IPS-18a (cell line): ENCODE measurements at regions not wholly inside any gene's neighbourhood (a gene's known extent, or its start where the extent isn't known, plus 50 kb on each side); places are given as distances from the start of the nearest gene placed in this dataset.
"Not testable (repeated sequence)": the region's sequence is repeated elsewhere in the genome, so short reads cannot be mapped to it uniquely, and the experiment has no call there.

Experiments
- H3K27ac ChIP-seq: one replicate; pipeline ENCODE4 v1.5.1; 2013; ENCODE audit warnings: low read length
- H3K27me3 ChIP-seq: one replicate; pipeline ENCODE4 v1.6.1; 2013; ENCODE audit warnings: mild to moderate bottlenecking, low read length; ENCODE audit not compliant: control insufficient read depth, insufficient read depth
- H3K36me3 ChIP-seq: one replicate; pipeline ENCODE4 v1.6.1; 2013; ENCODE audit warnings: low read depth, low read length; ENCODE audit not compliant: control insufficient read depth
- H3K4me1 ChIP-seq: one replicate; pipeline ENCODE4 v1.6.1; 2013; ENCODE audit warnings: low read depth, low read length; ENCODE audit not compliant: control insufficient read depth
- H3K4me3 ChIP-seq: one replicate; pipeline ENCODE4 v1.5.1; 2013; ENCODE audit warnings: low read length
- H3K9ac ChIP-seq: one replicate; pipeline ENCODE4 v1.6.1; 2013; ENCODE audit warnings: mild to moderate bottlenecking, low read length, moderate library complexity
- H3K9me3 ChIP-seq: one replicate; pipeline ENCODE4 v1.6.1; 2013; ENCODE audit warnings: low read depth, low read length; ENCODE audit not compliant: control insufficient read depth

DNA sequence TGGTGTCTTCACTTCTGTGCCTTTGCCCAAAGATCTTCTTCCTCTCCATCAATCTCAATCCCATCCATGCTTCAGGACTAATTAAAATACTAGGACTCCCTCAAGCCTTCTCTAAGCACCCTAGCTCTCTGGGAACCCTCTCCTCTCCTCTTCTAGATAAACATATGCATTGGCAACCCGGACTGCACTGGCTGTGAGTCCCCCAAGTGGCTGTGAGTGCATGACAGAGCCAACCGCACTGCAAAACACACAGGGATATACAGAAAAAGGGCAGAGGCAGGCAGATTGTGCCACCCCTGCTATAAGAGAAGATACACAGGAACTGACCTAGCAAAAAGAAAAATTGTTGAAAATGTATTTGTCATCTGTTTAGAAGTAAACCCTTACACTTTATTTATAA lies 457.1 kb downstream of the MFSD1 start:
- no peak overlapping the region for H3K4me3 ChIP-seq
- no peak overlapping the region for H3K27ac ChIP-seq
- no peak overlapping the region for H3K9ac ChIP-seq
- no peaks in the 10 kb centered on the region for H3K36me3 ChIP-seq
- no peaks in the 10 kb centered on the region for H3K27me3 ChIP-seq
- H3K9me3 ChIP-seq: no peaks in the 10 kb centered on the region
- no peaks in the 10 kb centered on the region for H3K4me1 ChIP-seq

DNA sequence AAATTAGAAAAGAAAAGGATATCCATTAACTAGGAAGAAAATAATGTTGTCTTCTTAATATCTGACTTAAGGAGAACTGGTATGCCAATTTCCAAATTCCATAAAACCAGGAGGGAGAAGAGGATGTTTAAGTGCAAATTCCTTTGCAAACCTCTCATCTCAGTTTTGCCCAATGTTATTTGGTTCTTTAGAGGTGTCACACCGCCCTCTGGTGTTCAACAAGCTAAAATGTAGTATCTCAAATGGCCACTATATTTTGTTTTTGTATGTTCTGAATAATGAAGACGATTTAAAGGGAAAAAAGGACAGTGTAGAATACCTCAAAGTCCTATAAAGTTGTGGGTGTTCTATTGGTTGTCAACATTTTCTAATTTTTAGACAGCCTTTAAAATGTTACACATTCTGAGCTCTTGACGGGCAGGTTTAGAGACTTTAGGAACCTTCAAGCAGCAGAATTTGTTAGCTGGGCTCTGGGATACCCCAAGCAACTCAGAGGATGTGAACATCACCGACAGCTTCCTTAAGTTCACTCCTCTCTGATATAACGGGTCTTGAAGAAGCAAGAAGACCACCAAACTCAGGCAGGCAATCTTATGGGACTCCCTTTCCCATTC lies 458.3 kb downstream of the MFSD1 start:
- no peaks in the 10 kb centered on the region for H3K27me3 ChIP-seq
- no peaks in the 10 kb centered on the region for H3K9me3 ChIP-seq
- H3K36me3 ChIP-seq: no peaks in the 10 kb centered on the region
- no peak overlapping the region for H3K4me3 ChIP-seq
- no peaks in the 10 kb centered on the region for H3K4me1 ChIP-seq
- H3K9ac ChIP-seq: no peak overlapping the region
- no peak overlapping the region for H3K27ac ChIP-seq

DNA sequence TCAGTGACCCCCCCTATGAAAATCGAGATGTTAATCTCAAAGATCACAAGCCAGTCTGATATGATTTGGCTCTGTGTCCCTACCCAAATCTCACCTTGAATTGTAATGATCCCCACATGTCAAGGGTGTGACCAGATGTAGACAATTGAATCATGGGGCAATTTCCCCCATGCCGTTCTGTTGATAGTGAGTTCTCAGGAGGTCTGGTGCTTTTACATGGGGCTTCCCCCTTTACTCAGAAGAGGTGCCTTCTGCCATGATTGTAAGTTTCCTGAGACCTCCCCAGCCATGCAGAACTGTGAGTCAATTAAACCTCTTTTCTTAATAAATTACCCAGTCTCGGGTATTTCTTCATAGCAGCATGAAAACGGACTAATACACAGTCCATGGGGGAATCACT lies 459.5 kb downstream of the MFSD1 start:
- not testable (repeated sequence) for H3K4me1 ChIP-seq, H3K27ac ChIP-seq, H3K9me3 ChIP-seq, H3K36me3 ChIP-seq, H3K27me3 ChIP-seq, H3K4me3 ChIP-seq, H3K9ac ChIP-seq

DNA sequence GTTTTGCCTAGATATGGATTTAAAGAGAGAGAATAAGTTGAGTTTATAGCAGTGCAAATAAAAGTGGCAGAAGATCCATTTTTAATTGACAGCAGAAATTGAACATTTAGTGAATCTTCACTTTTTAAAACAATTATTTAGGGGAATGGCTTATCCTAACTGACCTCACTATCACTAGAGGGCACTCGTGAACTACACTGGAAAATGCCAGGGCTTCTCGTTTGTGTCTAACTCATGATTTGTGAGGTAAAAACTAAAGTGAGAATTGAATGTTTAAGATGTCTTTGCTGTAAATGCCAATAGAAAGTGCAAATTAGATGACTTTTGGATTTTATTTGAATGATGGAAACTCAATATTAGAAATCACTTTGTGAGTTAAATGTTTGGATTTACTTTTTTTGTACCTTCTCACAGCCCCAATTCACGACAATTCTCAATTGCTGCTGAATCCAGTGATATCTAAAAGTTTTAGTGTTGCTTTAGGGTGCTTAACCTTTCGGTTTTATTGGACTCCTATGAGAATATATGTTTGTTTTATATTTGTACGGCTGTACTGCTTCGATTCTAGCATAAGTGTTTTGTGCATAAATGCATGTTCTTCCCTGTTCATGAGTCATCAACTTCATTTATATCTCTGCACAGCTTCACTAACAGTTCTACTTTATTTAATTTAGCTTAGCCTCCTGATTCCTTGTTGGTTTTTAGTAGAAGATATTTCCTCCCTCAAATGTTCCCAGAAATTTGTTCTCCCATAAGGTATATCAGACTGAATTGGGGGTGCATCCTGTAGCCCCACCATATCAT lies 462.1 kb downstream of the MFSD1 start:
- no peaks in the 10 kb centered on the region for H3K9me3 ChIP-seq
- no peaks in the 10 kb centered on the region for H3K4me1 ChIP-seq
- H3K36me3 ChIP-seq: no peaks in the 10 kb centered on the region
- H3K9ac ChIP-seq: no peak overlapping the region
- no peaks in the 10 kb centered on the region for H3K27me3 ChIP-seq
- H3K27ac ChIP-seq: no peak overlapping the region
- no peak overlapping the region for H3K4me3 ChIP-seq

DNA sequence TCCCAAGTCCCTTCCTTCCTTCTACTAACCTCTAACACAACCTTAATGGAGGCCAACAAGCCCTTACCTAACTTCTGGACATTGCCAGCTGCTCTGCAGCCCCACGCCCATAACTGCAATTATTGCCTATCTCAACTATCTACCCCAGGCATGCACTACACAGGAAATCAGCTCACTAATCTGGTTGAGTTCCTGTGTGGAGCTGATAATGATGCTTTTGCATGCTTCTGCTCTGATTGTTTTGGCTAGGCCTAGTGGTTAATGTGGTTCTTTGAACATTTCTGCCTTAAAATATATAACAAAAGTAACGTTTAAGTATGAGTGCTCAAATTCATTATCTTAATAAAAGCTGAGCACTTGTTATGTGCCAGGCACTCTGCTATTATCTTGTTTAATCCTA lies 463.9 kb downstream of the MFSD1 start:
- H3K27me3 ChIP-seq: no peaks in the 10 kb centered on the region
- H3K4me1 ChIP-seq: no peaks in the 10 kb centered on the region
- H3K4me3 ChIP-seq: no peak overlapping the region
- no peak overlapping the region for H3K9ac ChIP-seq
- no peaks in the 10 kb centered on the region for H3K36me3 ChIP-seq
- H3K27ac ChIP-seq: no peak overlapping the region
- no peaks in the 10 kb centered on the region for H3K9me3 ChIP-seq

DNA sequence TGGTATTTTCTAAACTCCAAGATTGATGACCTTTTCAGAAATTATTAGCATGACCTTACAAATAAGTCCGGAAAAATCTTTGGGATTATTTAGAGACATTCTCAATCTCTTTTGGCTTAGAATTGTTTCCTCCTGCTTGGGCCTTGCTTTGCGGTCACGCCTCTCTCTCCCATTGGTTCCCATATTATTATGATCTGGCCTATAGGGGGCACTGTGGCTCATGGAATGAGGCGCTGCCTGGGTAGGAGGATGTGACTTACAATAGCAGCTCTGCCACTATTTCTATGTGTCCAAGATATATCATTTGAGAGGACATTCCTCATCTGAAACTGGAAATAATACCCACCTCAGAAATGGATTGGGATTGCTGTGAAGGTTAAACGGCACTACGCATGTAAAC lies 464.9 kb downstream of the MFSD1 start:
- Histone ChIP-seq H3K4me3 (no peak overlapping the region), H3K27me3 (no peaks in the 10 kb centered on the region), H3K36me3 (no peaks in the 10 kb centered on the region), H3K9ac (no peak overlapping the region), H3K27ac (no peak overlapping the region), H3K9me3 (no peaks in the 10 kb centered on the region), H3K4me1 (no peaks in the 10 kb centered on the region)

DNA sequence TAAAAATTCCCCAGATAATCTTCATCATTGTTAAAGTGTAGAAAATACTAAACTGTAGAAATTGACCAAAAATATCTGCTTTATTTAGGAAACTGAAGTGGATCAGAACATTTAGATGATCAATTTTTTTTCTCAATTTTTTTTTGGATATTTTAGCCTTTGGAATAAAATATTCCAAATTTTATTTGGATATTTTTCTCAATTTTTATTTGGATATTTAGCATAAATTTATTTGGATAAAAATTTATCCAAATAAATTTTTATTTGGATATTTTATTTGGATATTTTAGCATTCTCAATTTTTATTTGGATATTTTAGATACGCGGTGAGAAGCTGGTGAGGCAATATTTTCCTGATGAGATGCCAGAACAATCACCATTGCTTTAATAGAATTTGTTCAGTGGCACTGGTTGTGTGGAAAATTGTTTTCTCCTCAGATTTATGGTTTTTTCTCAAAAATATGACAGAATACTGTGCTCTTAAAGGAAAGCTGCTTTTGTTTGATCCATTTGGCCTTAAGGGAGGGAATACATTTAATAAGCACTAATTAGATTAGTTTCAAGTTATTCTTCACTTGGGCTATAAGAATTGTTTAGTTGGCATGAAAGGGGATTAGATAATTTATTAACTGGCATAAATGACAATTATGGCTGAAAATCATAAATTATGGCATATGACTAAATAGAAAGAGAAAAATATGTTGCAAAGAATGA lies 470.1 kb downstream of the MFSD1 start:
- Histone ChIP-seq H3K36me3 (no peaks in the 10 kb centered on the region), H3K9ac (no peak overlapping the region), H3K27me3 (no peaks in the 10 kb centered on the region), H3K9me3 (no peaks in the 10 kb centered on the region), H3K27ac (no peak overlapping the region), H3K4me1 (no peaks in the 10 kb centered on the region), H3K4me3 (no peak overlapping the region)

DNA sequence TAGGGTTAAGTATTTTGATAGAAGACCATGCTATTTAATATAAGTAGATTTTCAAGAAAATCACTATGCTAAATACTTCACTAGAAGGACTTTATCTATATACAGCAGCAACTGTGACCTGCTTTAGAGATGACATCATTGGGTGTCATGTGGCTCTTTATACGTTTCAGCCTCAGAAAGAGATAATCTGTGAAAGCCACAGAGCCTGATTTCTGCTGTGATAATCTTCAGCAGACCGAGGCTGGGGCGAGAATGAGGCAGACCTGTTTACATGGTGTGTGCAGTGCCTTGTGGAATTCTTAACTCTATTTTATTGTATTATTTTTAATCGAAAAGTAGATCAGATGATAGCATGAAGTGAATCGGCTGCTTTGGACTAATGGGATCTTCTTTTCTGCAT lies 471.2 kb downstream of the MFSD1 start:
- H3K4me3 ChIP-seq: no peak overlapping the region
- no peaks in the 10 kb centered on the region for H3K9me3 ChIP-seq
- H3K27ac ChIP-seq: no peak overlapping the region
- H3K36me3 ChIP-seq: no peaks in the 10 kb centered on the region
- H3K9ac ChIP-seq: no peak overlapping the region
- no peaks in the 10 kb centered on the region for H3K27me3 ChIP-seq
- H3K4me1 ChIP-seq: no peaks in the 10 kb centered on the region

DNA sequence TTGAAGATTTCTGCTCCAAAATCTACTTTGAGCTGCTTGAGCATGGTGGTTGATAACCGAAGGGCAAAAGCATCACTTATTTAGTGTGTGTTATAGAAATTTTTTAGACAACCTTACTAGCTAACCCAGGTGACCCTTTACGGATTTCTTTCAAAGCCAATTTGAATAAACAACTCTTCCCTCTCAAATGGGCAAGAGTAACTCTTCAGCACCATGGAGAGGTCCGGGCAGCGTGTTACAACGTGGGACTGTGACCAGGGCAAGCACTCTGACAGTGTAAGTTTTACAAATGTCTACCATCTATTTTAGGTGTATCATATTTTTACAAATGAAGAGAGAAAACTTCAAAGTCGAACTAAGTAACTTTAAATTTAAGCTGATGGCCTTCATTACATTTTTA lies 471.8 kb downstream of the MFSD1 start:
- H3K4me1 ChIP-seq: no peaks in the 10 kb centered on the region
- no peaks in the 10 kb centered on the region for H3K36me3 ChIP-seq
- H3K27me3 ChIP-seq: no peaks in the 10 kb centered on the region
- H3K9me3 ChIP-seq: no peaks in the 10 kb centered on the region
- H3K4me3 ChIP-seq: no peak overlapping the region
- no peak overlapping the region for H3K27ac ChIP-seq
- H3K9ac ChIP-seq: no peak overlapping the region

DNA sequence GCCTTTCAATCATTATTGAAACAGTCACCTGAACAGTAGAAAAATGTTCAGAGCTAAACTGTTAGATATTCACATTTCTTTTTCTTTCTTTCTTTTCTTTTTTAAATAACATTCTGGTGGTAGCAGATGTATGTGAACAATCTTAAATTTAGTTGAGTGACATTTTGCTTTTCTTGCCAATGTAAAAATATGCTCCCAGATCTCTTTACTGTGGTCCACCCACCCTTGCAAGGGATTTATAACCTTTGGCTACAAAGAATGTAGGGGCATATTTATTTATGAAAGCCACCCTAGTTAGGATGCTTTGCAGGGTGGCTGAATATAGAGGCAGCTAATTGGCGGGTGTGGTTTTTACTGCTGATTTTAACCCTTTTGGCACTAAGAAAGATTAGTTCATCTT lies 473.9 kb downstream of the MFSD1 start:
- H3K4me1 ChIP-seq: no peaks in the 10 kb centered on the region
- H3K27ac ChIP-seq: no peak overlapping the region
- no peak overlapping the region for H3K4me3 ChIP-seq
- H3K9ac ChIP-seq: no peak overlapping the region
- H3K36me3 ChIP-seq: no peaks in the 10 kb centered on the region
- no peaks in the 10 kb centered on the region for H3K9me3 ChIP-seq
- H3K27me3 ChIP-seq: no peaks in the 10 kb centered on the region

DNA sequence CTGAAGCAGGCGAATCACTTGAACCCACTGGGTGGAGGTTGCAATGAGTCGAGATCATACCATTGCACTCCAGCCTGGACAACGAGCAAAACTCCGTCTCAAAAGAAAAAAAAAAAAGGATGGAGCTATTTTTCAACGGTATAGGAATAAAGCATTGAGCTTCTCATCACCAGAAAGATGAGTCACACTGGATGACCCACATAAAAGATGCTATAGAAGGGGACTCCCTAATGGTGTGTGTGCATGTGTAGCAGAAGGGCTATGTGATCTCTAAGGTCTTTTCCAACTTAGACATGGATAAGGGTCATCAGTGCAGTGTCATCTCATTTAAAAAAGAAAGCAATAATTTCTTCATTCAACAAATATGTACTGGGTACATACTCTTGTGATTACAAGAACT lies 476.0 kb downstream of the MFSD1 start:
- no peak overlapping the region for H3K9ac ChIP-seq
- H3K27me3 ChIP-seq: no peaks in the 10 kb centered on the region
- no peaks in the 10 kb centered on the region for H3K9me3 ChIP-seq
- no peak overlapping the region for H3K27ac ChIP-seq
- H3K36me3 ChIP-seq: no peaks in the 10 kb centered on the region
- H3K4me1 ChIP-seq: no peaks in the 10 kb centered on the region
- H3K4me3 ChIP-seq: no peak overlapping the region
